ENCODE measurements at regions not wholly inside any gene's neighbourhood (a gene's known extent, or its start where the extent isn't known, plus 50 kb on each side); places are given as distances from the start of the nearest gene placed in this dataset.

DNA sequence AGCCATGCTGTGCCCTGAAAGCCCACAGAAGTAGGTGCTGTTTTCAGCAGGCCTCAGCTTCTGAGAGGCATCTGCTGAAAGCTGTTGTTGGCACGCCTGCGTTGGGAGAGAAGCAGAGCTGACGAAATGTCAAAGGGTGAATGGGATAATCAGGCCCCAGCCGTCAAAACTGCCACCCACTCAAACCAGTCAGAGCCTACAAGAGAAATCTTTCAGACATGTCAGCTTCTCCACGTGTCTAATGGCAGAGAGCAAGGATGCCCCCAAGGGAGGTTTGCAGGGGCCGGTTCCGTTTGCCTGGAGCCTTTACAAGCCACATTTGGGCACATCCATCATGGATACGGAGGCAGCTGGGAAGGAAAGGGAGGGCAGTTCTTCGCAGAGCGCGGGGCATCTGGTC, 568.2 kb upstream of the EEF2KMT start:
- TF ChIP-seq, protein P1, sequence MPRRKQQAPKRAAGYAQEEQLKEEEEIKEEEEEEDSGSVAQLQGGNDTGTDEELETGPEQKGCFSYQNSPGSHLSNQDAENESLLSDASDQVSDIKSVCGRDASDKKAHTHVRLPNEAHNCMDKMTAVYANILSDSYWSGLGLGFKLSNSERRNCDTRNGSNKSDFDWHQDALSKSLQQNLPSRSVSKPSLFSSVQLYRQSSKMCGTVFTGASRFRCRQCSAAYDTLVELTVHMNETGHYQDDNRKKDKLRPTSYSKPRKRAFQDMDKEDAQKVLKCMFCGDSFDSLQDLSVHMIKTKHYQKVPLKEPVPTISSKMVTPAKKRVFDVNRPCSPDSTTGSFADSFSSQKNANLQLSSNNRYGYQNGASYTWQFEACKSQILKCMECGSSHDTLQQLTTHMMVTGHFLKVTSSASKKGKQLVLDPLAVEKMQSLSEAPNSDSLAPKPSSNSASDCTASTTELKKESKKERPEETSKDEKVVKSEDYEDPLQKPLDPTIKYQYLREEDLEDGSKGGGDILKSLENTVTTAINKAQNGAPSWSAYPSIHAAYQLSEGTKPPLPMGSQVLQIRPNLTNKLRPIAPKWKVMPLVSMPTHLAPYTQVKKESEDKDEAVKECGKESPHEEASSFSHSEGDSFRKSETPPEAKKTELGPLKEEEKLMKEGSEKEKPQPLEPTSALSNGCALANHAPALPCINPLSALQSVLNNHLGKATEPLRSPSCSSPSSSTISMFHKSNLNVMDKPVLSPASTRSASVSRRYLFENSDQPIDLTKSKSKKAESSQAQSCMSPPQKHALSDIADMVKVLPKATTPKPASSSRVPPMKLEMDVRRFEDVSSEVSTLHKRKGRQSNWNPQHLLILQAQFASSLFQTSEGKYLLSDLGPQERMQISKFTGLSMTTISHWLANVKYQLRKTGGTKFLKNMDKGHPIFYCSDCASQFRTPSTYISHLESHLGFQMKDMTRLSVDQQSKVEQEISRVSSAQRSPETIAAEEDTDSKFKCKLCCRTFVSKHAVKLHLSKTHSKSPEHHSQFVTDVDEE (CRISPR knock-in tag; IDR thresholded peaks at IDR 0.05) = no peak
- TF ChIP-seq TOX (CRISPR knock-in tag; IDR thresholded peaks at IDR 0.05; ENCODE audit: borderline replicate concordance) = no peak
- TF ChIP-seq, protein P2, sequence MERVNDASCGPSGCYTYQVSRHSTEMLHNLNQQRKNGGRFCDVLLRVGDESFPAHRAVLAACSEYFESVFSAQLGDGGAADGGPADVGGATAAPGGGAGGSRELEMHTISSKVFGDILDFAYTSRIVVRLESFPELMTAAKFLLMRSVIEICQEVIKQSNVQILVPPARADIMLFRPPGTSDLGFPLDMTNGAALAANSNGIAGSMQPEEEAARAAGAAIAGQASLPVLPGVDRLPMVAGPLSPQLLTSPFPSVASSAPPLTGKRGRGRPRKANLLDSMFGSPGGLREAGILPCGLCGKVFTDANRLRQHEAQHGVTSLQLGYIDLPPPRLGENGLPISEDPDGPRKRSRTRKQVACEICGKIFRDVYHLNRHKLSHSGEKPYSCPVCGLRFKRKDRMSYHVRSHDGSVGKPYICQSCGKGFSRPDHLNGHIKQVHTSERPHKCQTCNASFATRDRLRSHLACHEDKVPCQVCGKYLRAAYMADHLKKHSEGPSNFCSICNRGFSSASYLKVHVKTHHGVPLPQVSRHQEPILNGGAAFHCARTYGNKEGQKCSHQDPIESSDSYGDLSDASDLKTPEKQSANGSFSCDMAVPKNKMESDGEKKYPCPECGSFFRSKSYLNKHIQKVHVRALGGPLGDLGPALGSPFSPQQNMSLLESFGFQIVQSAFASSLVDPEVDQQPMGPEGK (CRISPR knock-in tag; IDR thresholded peaks at IDR 0.05; ENCODE audit: borderline replicate concordance) = no peak
- no peak for TF ChIP-seq ZNF70 (CRISPR knock-in tag; IDR thresholded peaks at IDR 0.05)
- TF ChIP-seq, protein P3, sequence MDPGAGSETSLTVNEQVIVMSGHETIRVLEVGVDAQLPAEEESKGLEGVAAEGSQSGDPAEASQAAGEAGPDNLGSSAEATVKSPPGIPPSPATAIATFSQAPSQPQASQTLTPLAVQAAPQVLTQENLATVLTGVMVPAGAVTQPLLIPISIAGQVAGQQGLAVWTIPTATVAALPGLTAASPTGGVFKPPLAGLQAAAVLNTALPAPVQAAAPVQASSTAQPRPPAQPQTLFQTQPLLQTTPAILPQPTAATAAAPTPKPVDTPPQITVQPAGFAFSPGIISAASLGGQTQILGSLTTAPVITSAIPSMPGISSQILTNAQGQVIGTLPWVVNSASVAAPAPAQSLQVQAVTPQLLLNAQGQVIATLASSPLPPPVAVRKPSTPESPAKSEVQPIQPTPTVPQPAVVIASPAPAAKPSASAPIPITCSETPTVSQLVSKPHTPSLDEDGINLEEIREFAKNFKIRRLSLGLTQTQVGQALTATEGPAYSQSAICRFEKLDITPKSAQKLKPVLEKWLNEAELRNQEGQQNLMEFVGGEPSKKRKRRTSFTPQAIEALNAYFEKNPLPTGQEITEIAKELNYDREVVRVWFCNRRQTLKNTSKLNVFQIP (CRISPR knock-in tag; IDR thresholded peaks at IDR 0.05; ENCODE audit: borderline replicate concordance, low read depth) = no peak
- no peak for TF ChIP-seq BACH2 (CRISPR knock-in tag; IDR thresholded peaks at IDR 0.05; ENCODE audit: borderline replicate concordance)
- no peak for TF ChIP-seq CSDC2 (CRISPR knock-in tag; IDR thresholded peaks at IDR 0.05)
- no peak for TF ChIP-seq RARB (CRISPR knock-in tag; IDR thresholded peaks at IDR 0.05)
- TF ChIP-seq ESRRG (CRISPR knock-in tag; IDR thresholded peaks at IDR 0.05) = no peak
- TF ChIP-seq TCF4 (CRISPR knock-in tag; IDR thresholded peaks at IDR 0.05; ENCODE audit: borderline replicate concordance) = no peak
- TF ChIP-seq SNAI2 (CRISPR knock-in tag; IDR thresholded peaks at IDR 0.05) = no peak
- TF ChIP-seq ZFP3 (CRISPR knock-in tag; IDR thresholded peaks at IDR 0.05) = no peak
- TF ChIP-seq, protein P4, sequence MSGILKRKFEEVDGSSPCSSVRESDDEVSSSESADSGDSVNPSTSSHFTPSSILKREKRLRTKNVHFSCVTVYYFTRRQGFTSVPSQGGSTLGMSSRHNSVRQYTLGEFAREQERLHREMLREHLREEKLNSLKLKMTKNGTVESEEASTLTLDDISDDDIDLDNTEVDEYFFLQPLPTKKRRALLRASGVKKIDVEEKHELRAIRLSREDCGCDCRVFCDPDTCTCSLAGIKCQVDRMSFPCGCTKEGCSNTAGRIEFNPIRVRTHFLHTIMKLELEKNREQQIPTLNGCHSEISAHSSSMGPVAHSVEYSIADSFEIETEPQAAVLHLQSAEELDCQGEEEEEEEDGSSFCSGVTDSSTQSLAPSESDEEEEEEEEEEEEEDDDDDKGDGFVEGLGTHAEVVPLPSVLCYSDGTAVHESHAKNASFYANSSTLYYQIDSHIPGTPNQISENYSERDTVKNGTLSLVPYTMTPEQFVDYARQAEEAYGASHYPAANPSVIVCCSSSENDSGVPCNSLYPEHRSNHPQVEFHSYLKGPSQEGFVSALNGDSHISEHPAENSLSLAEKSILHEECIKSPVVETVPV (CRISPR knock-in tag; IDR thresholded peaks at IDR 0.05) = no peak
- TF ChIP-seq ZC3H10 (CRISPR knock-in tag; IDR thresholded peaks at IDR 0.05) = no peak
- no peak for TF ChIP-seq OSR1 (CRISPR knock-in tag; IDR thresholded peaks at IDR 0.05)
- no peak for TF ChIP-seq ZFP30 (CRISPR knock-in tag; IDR thresholded peaks at IDR 0.05)
- TF ChIP-seq ZNF8 (CRISPR knock-in tag; IDR thresholded peaks at IDR 0.05) = no peak
- no peak for ATAC-seq

DNA sequence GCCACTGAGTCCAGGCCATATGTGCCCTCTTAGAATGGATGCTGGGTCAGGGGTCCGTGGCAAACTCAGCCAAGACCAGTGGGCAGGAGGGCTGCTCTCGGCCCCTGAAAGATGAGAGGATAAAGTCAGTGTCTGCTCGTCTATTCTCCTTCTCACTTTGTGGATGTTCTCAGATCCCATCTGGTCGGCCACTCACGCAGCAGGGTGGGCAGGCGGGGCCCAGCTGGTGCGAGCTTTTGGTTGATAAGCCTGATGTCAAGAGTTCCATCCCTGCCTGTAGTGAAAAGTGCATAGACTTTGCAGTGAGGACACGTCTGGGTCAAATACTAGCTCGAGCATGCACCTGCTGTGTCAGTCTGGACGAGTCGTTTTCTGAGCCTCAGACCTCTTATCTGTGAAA, 556.2 kb upstream of the EEF2KMT start:
- no peak for ATAC-seq
- TF ChIP-seq CSDC2 (CRISPR knock-in tag; IDR thresholded peaks at IDR 0.05) = no peak
- TF ChIP-seq, protein P5, sequence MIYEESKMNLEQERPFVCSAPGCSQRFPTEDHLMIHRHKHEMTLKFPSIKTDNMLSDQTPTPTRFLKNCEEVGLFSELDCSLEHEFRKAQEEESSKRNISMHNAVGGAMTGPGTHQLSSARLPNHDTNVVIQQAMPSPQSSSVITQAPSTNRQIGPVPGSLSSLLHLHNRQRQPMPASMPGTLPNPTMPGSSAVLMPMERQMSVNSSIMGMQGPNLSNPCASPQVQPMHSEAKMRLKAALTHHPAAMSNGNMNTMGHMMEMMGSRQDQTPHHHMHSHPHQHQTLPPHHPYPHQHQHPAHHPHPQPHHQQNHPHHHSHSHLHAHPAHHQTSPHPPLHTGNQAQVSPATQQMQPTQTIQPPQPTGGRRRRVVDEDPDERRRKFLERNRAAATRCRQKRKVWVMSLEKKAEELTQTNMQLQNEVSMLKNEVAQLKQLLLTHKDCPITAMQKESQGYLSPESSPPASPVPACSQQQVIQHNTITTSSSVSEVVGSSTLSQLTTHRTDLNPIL (CRISPR knock-in tag; IDR thresholded peaks at IDR 0.05; ENCODE audit: low read depth) = no peak

DNA sequence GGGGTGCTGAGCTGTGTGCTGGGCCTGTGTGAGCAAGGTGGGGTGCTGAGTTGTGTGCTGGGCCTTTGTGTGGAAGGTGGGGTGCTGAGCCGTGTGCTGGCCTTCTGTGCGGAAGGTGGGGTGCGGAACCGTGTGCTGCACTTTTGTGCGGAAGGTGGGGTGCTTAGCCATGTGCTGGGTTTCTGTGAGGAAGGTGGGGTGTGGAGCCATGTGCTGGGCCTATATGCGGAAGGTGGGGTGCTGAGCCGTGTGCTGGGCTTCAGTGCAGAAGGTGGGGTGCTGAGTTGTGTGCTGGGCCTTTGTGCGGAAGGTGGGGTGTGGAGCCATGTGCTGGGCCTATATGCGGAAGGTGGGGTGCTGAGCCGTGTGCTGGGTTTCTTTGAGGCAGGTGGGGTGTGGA, 555.4 kb upstream of the EEF2KMT start:
- TF ChIP-seq, protein P4 (CRISPR knock-in tag; IDR thresholded peaks at IDR 0.05) = no peak
- TF ChIP-seq, protein P2 (CRISPR knock-in tag; IDR thresholded peaks at IDR 0.05; ENCODE audit: borderline replicate concordance) = no peak
- TF ChIP-seq RARB (CRISPR knock-in tag; IDR thresholded peaks at IDR 0.05) (no peak), CSDC2 (CRISPR knock-in tag; IDR thresholded peaks at IDR 0.05) (no peak), GLIS3 (CRISPR knock-in tag; IDR thresholded peaks at IDR 0.05) (no peak), ZNF70 (CRISPR knock-in tag; IDR thresholded peaks at IDR 0.05) (no peak), ZNF8 (CRISPR knock-in tag; IDR thresholded peaks at IDR 0.05) (no peak), ESRRG (CRISPR knock-in tag; IDR thresholded peaks at IDR 0.05) (no peak), BACH2 (CRISPR knock-in tag; IDR thresholded peaks at IDR 0.05; ENCODE audit: borderline replicate concordance) (no peak)
- TF ChIP-seq, protein P1 (CRISPR knock-in tag; IDR thresholded peaks at IDR 0.05) = no peak
- no peak for ATAC-seq

Data from SK-N-SH treated with all-trans-retinoic acid at 6 μM for 48 hours (cell line).